NT2/D1 (cell line): ENCODE measurements at regions not wholly inside any gene's neighbourhood (a gene's known extent, or its start where the extent isn't known, plus 50 kb on each side); places are given as distances from the start of the nearest gene placed in this dataset.
A peak's percentile ranks its signal among the peaks of the same experiment; 100 is the strongest.

Source experiments
- DNase-seq: peaks from one replicate; pipeline ENCODE4 v3.0.0-alpha.2; 2011; ENCODE audit warnings: low read depth, low spot score
- H3K27me3 ChIP-seq: 2 replicates; pipeline ENCODE4 v1.6.0; 2011; ENCODE audit warnings: mild to moderate bottlenecking; ENCODE audit not compliant: insufficient read length, insufficient read depth
- H3K36me3 ChIP-seq: 2 replicates; pipeline ENCODE4 v1.6.1; 2011; ENCODE audit warnings: mild to moderate bottlenecking, low read length, mixed read lengths; ENCODE audit not compliant: insufficient read depth, insufficient read length
- H3K4me1 ChIP-seq: 2 replicates; pipeline ENCODE4 v1.5.1; 2011; ENCODE audit not compliant: insufficient read depth, insufficient read length
- H3K4me3 ChIP-seq: 2 replicates; pipeline ENCODE4 v1.5.1; 2011; ENCODE audit warnings: low read depth; ENCODE audit not compliant: insufficient read length
- H3K9ac ChIP-seq: 2 replicates; pipeline ENCODE4 v1.6.0; 2011; ENCODE audit warnings: low read depth; ENCODE audit not compliant: insufficient read length
- H3K9me3 ChIP-seq: 2 replicates; pipeline ENCODE4 v1.5.1; 2011; ENCODE audit warnings: mild to moderate bottlenecking, low read length; ENCODE audit not compliant: insufficient read depth
- SUZ12 ChIP-seq: IDR thresholded peaks from 2 replicates; pipeline ENCODE4 v1.6.1; 2011; ENCODE audit not compliant: insufficient read length, insufficient read depth; ENCODE audit errors: extremely low read depth
- YY1 ChIP-seq: IDR thresholded peaks from 2 replicates; pipeline ENCODE4 v1.6.1; 2011; ENCODE audit not compliant: insufficient read length, insufficient read depth
- ZNF274 ChIP-seq: IDR thresholded peaks from 2 replicates; pipeline ENCODE4 v1.6.1; 2011; ENCODE audit warnings: mild to moderate bottlenecking, low read depth, low read length

- H3K9ac ChIP-seq = no peak overlapping the region
- H3K4me3 ChIP-seq = no peak overlapping the region
- H3K9me3 ChIP-seq = no peaks in the 10 kb centered on the region
- H3K4me1 ChIP-seq = no peaks in the 10 kb centered on the region
- no peak for TF ChIP-seq SUZ12
- H3K27me3 ChIP-seq = no peaks in the 10 kb centered on the region
- no peaks in the 10 kb centered on the region for H3K36me3 ChIP-seq
- no peak for DNase-seq
Observed at GRCh38 chr12:38538319-38538718, 221.7 kb downstream of the ALG10B start.

- no peaks in the 10 kb centered on the region for H3K27me3 ChIP-seq
- H3K9me3 ChIP-seq = no peaks in the 10 kb centered on the region
- H3K4me3 ChIP-seq = no peak overlapping the region
- H3K4me1 ChIP-seq = no peaks in the 10 kb centered on the region
- TF ChIP-seq ZNF274 = no peak
- TF ChIP-seq SUZ12 = no peak
- no peak for TF ChIP-seq YY1
- H3K36me3 ChIP-seq = no peaks in the 10 kb centered on the region
- no peak for DNase-seq
- no peak overlapping the region for H3K9ac ChIP-seq
Observed at GRCh38 chr12:38540156-38540555, 223.6 kb downstream of the ALG10B start.

GRCh38 chr12:38541849-38542248, 225.3 kb downstream of the ALG10B start:
- Histone ChIP-seq H3K27me3 (no peaks in the 10 kb centered on the region), H3K9ac (no peak overlapping the region), H3K36me3 (no peaks in the 10 kb centered on the region), H3K4me3 (no peak overlapping the region), H3K4me1 (no peaks in the 10 kb centered on the region), H3K9me3 (no peaks in the 10 kb centered on the region)
- no peak for TF ChIP-seq ZNF274
- no peak for TF ChIP-seq SUZ12
- no peak for TF ChIP-seq YY1
- no peak for DNase-seq

- Histone ChIP-seq H3K4me1 (no peaks in the 10 kb centered on the region), H3K4me3 (no peak overlapping the region), H3K27me3 (no peaks in the 10 kb centered on the region), H3K9ac (no peak overlapping the region), H3K9me3 (no peaks in the 10 kb centered on the region), H3K36me3 (no peaks in the 10 kb centered on the region)
- no peak for DNase-seq
- TF ChIP-seq ZNF274 (no peak), YY1 (no peak), SUZ12 (no peak)
Observed at GRCh38 chr12:38543151-38543550, 226.6 kb downstream of the ALG10B start.

- TF ChIP-seq YY1 = no peak
- TF ChIP-seq ZNF274 = no peak
- TF ChIP-seq SUZ12 = no peak
- Histone ChIP-seq H3K36me3 (no peaks in the 10 kb centered on the region), H3K4me1 (no peaks in the 10 kb centered on the region), H3K27me3 (no peaks in the 10 kb centered on the region), H3K4me3 (no peak overlapping the region), H3K9ac (no peak overlapping the region), H3K9me3 (no peaks in the 10 kb centered on the region)
- DNase-seq = peak; percentile 35
Observed at GRCh38 chr12:38544330-38545066, 227.9 kb downstream of the ALG10B start.

- no peaks in the 10 kb centered on the region for H3K27me3 ChIP-seq
- no peak for DNase-seq
- peaks cover 5% of the 10 kb centered on the region; the same call in 1 of the 2 replicates for H3K9me3 ChIP-seq
- TF ChIP-seq ZNF274 = no peak
- no peak for TF ChIP-seq SUZ12
- TF ChIP-seq YY1 = no peak
- H3K4me1 ChIP-seq = no peaks in the 10 kb centered on the region
- H3K9ac ChIP-seq = no peak overlapping the region
- no peaks in the 10 kb centered on the region for H3K36me3 ChIP-seq
- no peak overlapping the region for H3K4me3 ChIP-seq
Observed at GRCh38 chr12:38547586-38547985, 231.0 kb downstream of the ALG10B start.

GRCh38 chr12:38555620-38556591, 239.3 kb downstream of the ALG10B start:
- Histone ChIP-seq H3K27me3 (no peaks in the 10 kb centered on the region), H3K4me3 (no peak overlapping the region), H3K9me3 (no peaks in the 10 kb centered on the region), H3K9ac (no peak overlapping the region), H3K4me1 (no peaks in the 10 kb centered on the region), H3K36me3 (no peaks in the 10 kb centered on the region)
- TF ChIP-seq ZNF274 = no peak
- TF ChIP-seq YY1 = no peak
- TF ChIP-seq SUZ12 = no peak
- DNase-seq = no peak
